ENCODE measurements at regions not wholly inside any gene's neighbourhood (a gene's known extent, or its start where the extent isn't known, plus 50 kb on each side); places are given as distances from the start of the nearest gene placed in this dataset.

DNA sequence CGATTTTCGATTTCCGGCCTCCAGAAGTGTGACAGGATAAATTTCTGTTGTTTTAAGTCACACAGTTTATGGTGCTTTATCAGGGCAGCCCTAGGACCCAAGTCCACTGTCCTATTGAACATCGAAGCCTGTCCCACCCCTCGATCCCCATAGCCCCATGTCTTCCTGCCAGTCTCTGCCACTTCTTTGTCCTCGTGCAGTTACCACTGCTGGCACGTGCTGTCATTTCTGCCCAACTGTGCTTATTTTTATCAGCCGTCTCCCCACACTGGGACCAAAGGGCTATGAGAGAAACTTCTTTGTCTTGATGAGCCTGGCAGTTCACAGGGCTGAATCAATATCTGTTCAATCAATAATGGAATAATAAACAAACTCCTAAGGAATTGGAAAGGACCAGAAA, 146.7 kb downstream of the PSMG1 start:
- Histone ChIP-seq H3K36me3 (no peaks in the 10 kb centered on the region), H3K27ac (no peak overlapping the region), H3K27me3 (no peaks in the 10 kb centered on the region), H3K4me3 (no peak overlapping the region), H3K9me3 (no peaks in the 10 kb centered on the region), H3K4me1 (peaks cover 0 to 6% (median 0%) of the 10 kb centered on the region in 4 donors)
- 82% methylated on average over 8 of the region's 8 CpGs; no CpG with 5 or more reads in 1 of the 2 donors for WGBS, 2 donors (ENCODE audit: low coverage in 1 of 2)
- in situ Hi-C loops (cut with MboI; ENCODE audit: low pct_ligation_motif_present in 1 of 4, low pct_unique_long_range_greater_than_20kb in 1 of 4, low sequenced_read_pairs in 3 of 4), result no loop called here
- no peak for TF ChIP-seq EP300 (IDR thresholded peaks at IDR 0.05; ENCODE audit: low read depth)
- no peak for TF ChIP-seq POLR2A (IDR thresholded peaks at IDR 0.05)
- TF ChIP-seq, protein P1, sequence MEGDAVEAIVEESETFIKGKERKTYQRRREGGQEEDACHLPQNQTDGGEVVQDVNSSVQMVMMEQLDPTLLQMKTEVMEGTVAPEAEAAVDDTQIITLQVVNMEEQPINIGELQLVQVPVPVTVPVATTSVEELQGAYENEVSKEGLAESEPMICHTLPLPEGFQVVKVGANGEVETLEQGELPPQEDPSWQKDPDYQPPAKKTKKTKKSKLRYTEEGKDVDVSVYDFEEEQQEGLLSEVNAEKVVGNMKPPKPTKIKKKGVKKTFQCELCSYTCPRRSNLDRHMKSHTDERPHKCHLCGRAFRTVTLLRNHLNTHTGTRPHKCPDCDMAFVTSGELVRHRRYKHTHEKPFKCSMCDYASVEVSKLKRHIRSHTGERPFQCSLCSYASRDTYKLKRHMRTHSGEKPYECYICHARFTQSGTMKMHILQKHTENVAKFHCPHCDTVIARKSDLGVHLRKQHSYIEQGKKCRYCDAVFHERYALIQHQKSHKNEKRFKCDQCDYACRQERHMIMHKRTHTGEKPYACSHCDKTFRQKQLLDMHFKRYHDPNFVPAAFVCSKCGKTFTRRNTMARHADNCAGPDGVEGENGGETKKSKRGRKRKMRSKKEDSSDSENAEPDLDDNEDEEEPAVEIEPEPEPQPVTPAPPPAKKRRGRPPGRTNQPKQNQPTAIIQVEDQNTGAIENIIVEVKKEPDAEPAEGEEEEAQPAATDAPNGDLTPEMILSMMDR (IDR thresholded peaks at IDR 0.05), result no peak
- TF ChIP-seq POLR2AphosphoS5 (IDR thresholded peaks at IDR 0.05), result no peak
- intact Hi-C loops (cut with DNase I; ENCODE audit: low total_unique reads), result no loop called here
- no peak for DNase-seq

DNA sequence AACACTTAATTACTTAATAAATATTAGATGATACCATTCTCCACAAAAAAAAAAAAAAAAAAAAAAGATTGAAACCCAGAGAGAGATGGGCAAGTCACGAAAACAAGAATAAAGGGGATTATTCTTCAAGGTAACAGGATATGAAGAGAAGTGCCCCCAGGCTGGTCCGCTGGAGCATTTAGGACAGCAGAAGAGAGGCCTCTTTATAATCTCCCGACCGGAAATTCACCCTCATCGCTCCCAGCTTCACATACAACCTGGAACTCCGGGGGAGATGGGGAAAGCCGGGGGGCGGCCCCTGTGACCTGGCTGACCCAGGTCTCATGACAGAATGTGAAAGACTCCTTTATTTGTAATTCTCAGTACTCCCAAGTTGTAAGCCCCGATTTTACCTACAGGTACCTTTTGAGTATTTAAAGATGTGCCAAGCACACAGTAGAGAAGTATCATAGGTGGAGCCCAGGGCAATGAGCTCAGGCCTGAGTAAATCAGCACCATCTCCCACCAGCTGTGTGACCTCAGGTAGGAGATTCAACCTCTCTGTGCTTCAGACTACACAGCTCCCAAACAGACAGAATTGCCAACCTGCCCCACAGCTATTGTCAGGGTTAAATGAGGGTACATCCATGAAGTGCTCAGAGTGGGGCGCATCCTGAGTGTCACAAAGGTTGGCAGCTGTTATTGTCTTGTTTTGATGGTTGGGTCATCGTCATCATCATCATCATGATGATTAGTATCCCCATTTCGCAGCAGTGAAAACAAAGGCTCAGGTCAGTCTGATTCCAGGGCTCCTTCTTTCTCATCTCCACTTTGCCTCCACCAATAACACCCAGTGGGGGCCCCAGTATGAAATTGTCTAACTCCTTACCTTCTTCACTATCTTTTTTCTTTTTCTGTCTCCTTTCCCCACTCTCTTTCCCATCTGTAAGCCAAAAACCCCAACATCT, 148.4 kb downstream of the PSMG1 start:
- Histone ChIP-seq H3K4me1 (peaks cover 0 to 6% (median 0%) of the 10 kb centered on the region in 4 donors), H3K27ac (peak overlapping the region; percentile 69 to 78 (median 76)), H3K9me3 (no peaks in the 10 kb centered on the region), H3K4me3 (no peak overlapping the region), H3K36me3 (no peaks in the 10 kb centered on the region), H3K27me3 (no peaks in the 10 kb centered on the region)
- DNase-seq, result no peak
- in situ Hi-C loops (cut with MboI; ENCODE audit: low pct_ligation_motif_present in 1 of 4, low pct_unique_long_range_greater_than_20kb in 1 of 4, low sequenced_read_pairs in 3 of 4), result no loop called here
- intact Hi-C loops (cut with DNase I; ENCODE audit: low total_unique reads), result no loop called here
- TF ChIP-seq POLR2A (IDR thresholded peaks at IDR 0.05) (no peak), POLR2AphosphoS5 (IDR thresholded peaks at IDR 0.05) (no peak), EP300 (IDR thresholded peaks at IDR 0.05; ENCODE audit: low read depth) (no peak)
- TF ChIP-seq, protein P1 (IDR thresholded peaks at IDR 0.05), result no peak
- WGBS, 2 donors (ENCODE audit: low coverage in 1 of 2), result 59 to 69% methylated on average over 5 to 12 of the region's 12 CpGs

DNA sequence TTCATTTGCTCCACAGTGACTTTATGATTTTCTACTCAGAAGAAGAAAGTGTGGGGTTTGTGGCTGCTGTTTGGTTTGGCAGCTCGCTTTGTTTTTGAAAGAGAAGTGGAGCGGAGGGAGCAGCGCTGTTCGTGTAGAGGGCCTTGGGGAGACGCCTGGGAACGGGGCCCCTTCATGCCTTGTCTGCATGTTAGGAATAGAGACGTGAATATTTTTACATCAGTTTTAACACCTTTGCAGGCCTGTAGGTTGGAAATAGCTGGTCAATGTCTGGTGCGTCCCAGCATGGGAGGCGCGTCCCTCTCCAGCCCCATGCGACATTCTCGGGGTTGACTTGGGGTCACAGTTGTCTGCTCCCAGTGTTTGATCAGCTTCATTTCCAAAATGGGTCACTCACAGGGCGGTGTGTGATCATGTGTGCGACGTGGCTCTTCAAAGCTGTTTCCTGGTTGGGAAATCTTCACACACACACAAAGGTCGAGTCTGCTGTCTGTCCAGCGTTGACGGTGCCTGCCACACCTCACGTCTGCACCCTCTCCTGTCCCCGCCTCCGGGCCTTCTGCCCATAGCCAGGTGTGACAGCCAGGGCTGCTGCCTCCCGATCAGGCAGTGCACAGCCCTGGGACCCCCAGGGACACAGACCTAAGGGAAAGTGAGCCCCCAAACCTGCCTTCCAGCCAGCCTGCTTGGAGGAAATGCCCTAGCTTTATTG, 149.2 kb downstream of the PSMG1 start:
- peak overlapping the region in 1 of 4 donors; percentile 15 for H3K4me3 ChIP-seq

More for the DNA sequence above, 149.2 kb downstream of the PSMG1 start:
- peak; percentile 90 for DNase-seq
- TF ChIP-seq POLR2A (IDR thresholded peaks at IDR 0.05) (peak; percentile 55), EP300 (IDR thresholded peaks at IDR 0.05; ENCODE audit: low read depth) (no peak), POLR2AphosphoS5 (IDR thresholded peaks at IDR 0.05) (peak; percentile 53 to 74 (median 72))
- TF ChIP-seq, protein P1 (IDR thresholded peaks at IDR 0.05), result no peak
- peaks cover 0 to 6% (median 0%) of the 10 kb centered on the region in 4 donors for H3K4me1 ChIP-seq
- no peaks in the 10 kb centered on the region for H3K27me3 ChIP-seq
- H3K36me3 ChIP-seq, result no peaks in the 10 kb centered on the region
- in situ Hi-C loops (cut with MboI; ENCODE audit: low pct_ligation_motif_present in 1 of 4, low pct_unique_long_range_greater_than_20kb in 1 of 4, low sequenced_read_pairs in 3 of 4), result no loop called here
- peak overlapping the region; percentile 69 to 78 (median 76) for H3K27ac ChIP-seq
- intact Hi-C loops (cut with DNase I; ENCODE audit: low total_unique reads), result no loop called here
- H3K9me3 ChIP-seq, result no peaks in the 10 kb centered on the region
- WGBS, 2 donors (ENCODE audit: low coverage in 1 of 2), result 37 to 40% methylated on average over 2 to 22 of the region's 22 CpGs
